ENCODE measurements at regions not wholly inside any gene's neighbourhood (a gene's known extent, or its start where the extent isn't known, plus 50 kb on each side); places are given as distances from the start of the nearest gene placed in this dataset.

- no peaks in the 10 kb centered on the region for H3K9me2 ChIP-seq (ENCODE audit: insufficient read depth)
- no peaks in the 10 kb centered on the region for H3K9me3 ChIP-seq (ENCODE audit: control insufficient read depth in 1 of 2, insufficient read depth in 1 of 2, low read depth in 1 of 2, low read length in 2 of 2)
- intact Hi-C loops (cut with micrococcal nuclease) = no loop called here
- no peak overlapping the region for H3K4me2 ChIP-seq (ENCODE audit: low read length)
- ChIA-PET POLR2A (no interaction called here), CTCF (no interaction called here), RAD21 (ENCODE audit: low non-redundant PET in 1 of 2, low total read pairs in 2 of 2, uncharacterized antibody in 2 of 2, unreplicated experiment in 2 of 2) (no interaction called here)
- no peak overlapping the region for H3K9ac ChIP-seq (ENCODE audit: low read length)
- no peak overlapping the region for H3K27ac ChIP-seq (ENCODE audit: low read depth, low read length)
- no peaks in the 10 kb centered on the region for H4K20me1 ChIP-seq (ENCODE audit: insufficient read depth)
- H2AFZ ChIP-seq (ENCODE audit: low read depth, low read length, poor library complexity, severe bottlenecking) = no peak overlapping the region
- TF ChIP-seq SIN3A (IDR thresholded peaks at IDR 0.05; ENCODE audit: low read depth) = no peak
- no peak for TF ChIP-seq MAX (IDR thresholded peaks at IDR 0.05)
- no peak for TF ChIP-seq SRF (IDR thresholded peaks at IDR 0.05; ENCODE audit: low read depth)
- TF ChIP-seq RAD21 (IDR thresholded peaks at IDR 0.05; ENCODE audit: low read depth) = no peak
- no peak for TF ChIP-seq EZH2phosphoT487 (IDR thresholded peaks at IDR 0.05; ENCODE audit: borderline replicate concordance)
- no peak for TF ChIP-seq FOSL1 (IDR thresholded peaks at IDR 0.05; ENCODE audit: low read depth)
- no peak for TF ChIP-seq ZBTB33 (IDR thresholded peaks at IDR 0.05; ENCODE audit: extremely low read depth, insufficient replicate concordance, low read length)
- TF ChIP-seq CTCF (IDR thresholded peaks at IDR 0.05 in 2 of 3, conservative IDR thresholded peaks at IDR 0.05 in 1 of 3; ENCODE audit: borderline replicate concordance in 1 of 3, insufficient read depth in 1 of 3, low read depth in 2 of 3, low read length in 2 of 3) = no peak
- TF ChIP-seq CEBPB (IDR thresholded peaks at IDR 0.05; ENCODE audit: low read depth) = no peak
- TF ChIP-seq ELF1 (IDR thresholded peaks at IDR 0.05; ENCODE audit: borderline replicate concordance, low read depth) = no peak
- TF ChIP-seq POLR2A (IDR thresholded peaks at IDR 0.05; ENCODE audit: borderline replicate concordance, extremely low read depth, insufficient read depth, insufficient read length) = no peak
- no peaks in the 10 kb centered on the region for H3K27me3 ChIP-seq (ENCODE audit: insufficient read depth, low read length)
- ATAC-seq (no peak), DNase-seq (ENCODE audit: low read depth, low spot score) (no peak)
- H3K36me3 ChIP-seq (ENCODE audit: control insufficient read depth in 1 of 2, insufficient read depth in 2 of 2, low read length in 2 of 2) = no peaks in the 10 kb centered on the region
- no peak overlapping the region for H3K4me3 ChIP-seq (replicated peaks in 1 of 2; ENCODE audit: low read depth in 1 of 2, low read length in 2 of 2)
- H3K4me1 ChIP-seq (ENCODE audit: control insufficient read depth in 1 of 2, insufficient read depth in 2 of 2, low read length in 2 of 2) = no peaks in the 10 kb centered on the region
- H3K79me2 ChIP-seq (ENCODE audit: insufficient read depth, low read length) = no peaks in the 10 kb centered on the region
- no TSS peak for BruUV-seq (replicated peaks)
Measured at GRCh38 chr4:12712648-12713339, 771.3 kb downstream of the RAB28 start.
